K562 (cell line): ENCODE measurements at regions not wholly inside any gene's neighbourhood (a gene's known extent, or its start where the extent isn't known, plus 50 kb on each side); places are given as distances from the start of the nearest gene placed in this dataset.

Experiments used
- ATAC-seq: fragments of 200-7000 bp; cut with Tn5 transposase; 3 replicates; pipeline ENCODE4 v1.9.1; 2020; ENCODE audit warnings: moderate library complexity
- BruUV-seq: library from RNA; stranded (reverse); fragments of 400-500 nt; replicated peaks from 2 replicates; lab custom pipeline; 2021; lab: Mats Ljungman, UMichigan
- CTCF ChIA-PET: fragments of 300-600 bp; formaldehyde crosslinking; extraction: SDS; loops from one replicate; lab custom pipeline; 2021; ENCODE audit warnings: low intra/inter-chr PET ratio; lab: Yijun Ruan, JAX
- POLR2A ChIA-PET: fragments of 300-600, 350-650 bp; sonication (Branson Sonifier 250); formaldehyde crosslinking; extraction: SDS; loops from one replicate; lab custom pipeline; 2021; ENCODE audit warnings: antibody characterized with exemption, inconsistent platforms; lab: Yijun Ruan, JAX
- DNase-seq, 4 experiments: peaks; one replicate each; pipeline versions ENCODE4 v3.0.0 to v3.0.0-alpha.2; 2011 to 2018; ENCODE audit warnings: low spot score in 3 of 4, mixed read lengths in 3 of 4; ENCODE audit errors: extremely low read depth in 1 of 4
- FAIRE-seq: peaks from 2 replicates; lab custom pipeline; 2011; peaks lifted over from hg19 to GRCh38; lab: Jason Lieb, UNC
- H2AFZ ChIP-seq: 2 replicates; pipeline ENCODE4 v1.6.0; 2011; ENCODE audit warnings: low read depth, low read length, control low read depth, inconsistent platforms
- H3K27ac ChIP-seq: fragments of 200-600 bp; 3 replicates; pipeline ENCODE4 v1.8.0; 2011; ENCODE audit warnings: low read depth, mild to moderate bottlenecking, control low read depth, inconsistent platforms, low read length, moderate library complexity, mixed read lengths; ENCODE audit errors: extremely low read depth
- H3K27me3 ChIP-seq, 2 experiments: fragments of 300-600 bp in 1 of 2; 2 replicates in 1 of 2; 3 replicates in 1 of 2; pipeline versions ENCODE4 v1.6.0 to v1.8.0; 2011; ENCODE audit warnings: inconsistent platforms in 2 of 2, low read length in 2 of 2, mild to moderate bottlenecking in 1 of 2, mixed read lengths in 1 of 2, moderate library complexity in 1 of 2; ENCODE audit not compliant: control insufficient read depth in 2 of 2, insufficient read depth in 2 of 2
- H3K36me3 ChIP-seq: fragments of 300-600 bp; 3 replicates; pipeline ENCODE4 v1.8.0; 2011; ENCODE audit warnings: mild to moderate bottlenecking, low read length, inconsistent platforms; ENCODE audit not compliant: control insufficient read depth, insufficient read depth
- H3K4me1 ChIP-seq, 2 experiments: fragments of 200-600 bp in 1 of 2; replicated peaks in 1 of 2; 2 replicates in 1 of 2; 3 replicates in 1 of 2; pipeline versions ENCODE4 v1.5.1 to v1.8.0; 2011; ENCODE audit warnings: inconsistent platforms in 2 of 2, low read length in 2 of 2, mild to moderate bottlenecking in 1 of 2, mixed read lengths in 1 of 2, moderate library complexity in 1 of 2; ENCODE audit not compliant: control insufficient read depth in 2 of 2, insufficient read depth in 2 of 2
- H3K4me2 ChIP-seq: 2 replicates; pipeline ENCODE4 v1.6.1; 2011; ENCODE audit warnings: low read length, control low read depth, inconsistent platforms, mixed read lengths; ENCODE audit not compliant: insufficient read depth
- H3K4me3 ChIP-seq: fragments of 200-600 bp; sonication (generic), shearing (Covaris generic); 2 replicates; pipeline ENCODE4 v1.5.1; 2016; ENCODE audit warnings: control low read depth, inconsistent platforms
- H3K79me2 ChIP-seq: fragments of 200-600 bp; 3 replicates; pipeline ENCODE4 v1.8.0; 2011; ENCODE audit warnings: low read length, inconsistent platforms; ENCODE audit not compliant: control insufficient read depth, insufficient read depth
- H3K9ac ChIP-seq, 2 experiments: 2 replicates each; pipeline versions ENCODE4 v1.6.0 to v1.6.1; 2011; ENCODE audit warnings: low read depth in 2 of 2, low read length in 2 of 2, control low read depth in 1 of 2, inconsistent platforms in 1 of 2, mild to moderate bottlenecking in 1 of 2, mixed read lengths in 1 of 2; ENCODE audit not compliant: insufficient read depth in 1 of 2
- H3K9me1 ChIP-seq: one replicate; pipeline ENCODE4 v1.6.0; 2011; ENCODE audit warnings: inconsistent platforms, mild to moderate bottlenecking, low read length, moderate library complexity; ENCODE audit not compliant: control insufficient read depth, insufficient read depth
- H3K9me3 ChIP-seq: replicated peaks from 2 replicates; pipeline ENCODE4 v1.5.1; 2011; ENCODE audit warnings: low read depth, low read length, inconsistent platforms; ENCODE audit not compliant: control insufficient read depth, insufficient read depth
- H4K20me1 ChIP-seq: replicated peaks from 2 replicates; pipeline ENCODE4 v1.6.1; 2011; ENCODE audit warnings: low read length, inconsistent platforms, mixed read lengths; ENCODE audit not compliant: control insufficient read depth, insufficient read depth
- CHD1 ChIP-seq: fragments of 200-600 bp; sonication (generic); IDR thresholded peaks from one replicate; pipeline ENCODE4 v1.6.1; 2012; ENCODE audit warnings: mild to moderate bottlenecking, moderate library complexity, low read length, inconsistent platforms
- OTX1 ChIP-seq: fragments of 450-650 bp; formaldehyde crosslinking; IDR thresholded peaks from 2 replicates; pipeline ENCODE4 v1.4.0; 2022; ENCODE audit warnings: mild to moderate bottlenecking
- RBBP5 ChIP-seq: fragments of 200-600 bp; sonication (generic); IDR thresholded peaks from 2 replicates; pipeline ENCODE4 v1.6.1; 2012; ENCODE audit warnings: borderline replicate concordance, mild to moderate bottlenecking, low read length, control low read depth, inconsistent platforms; ENCODE audit not compliant: insufficient read depth, poor library complexity, severe bottlenecking
- SMAD3 ChIP-seq: fragments of 450-650 bp; formaldehyde crosslinking; conservative IDR thresholded peaks from 2 replicates; pipeline ENCODE4 v1.4.0; 2020; ENCODE audit warnings: mild to moderate bottlenecking
- WGBS: fragments of 100-300 bp; shearing (Covaris generic); methylation state at CpG from one replicate; pipeline ENCODE4 v1.1.6; 2016; ENCODE audit warnings: low coverage, mixed read lengths; ENCODE audit not compliant: insufficient coverage; ENCODE audit errors: missing lambda C conversion rate; 5-methylcytosine and 5-hydroxymethylcytosine counted together
- in situ Hi-C: fragments of 300-500 bp; cut with MboI; formaldehyde crosslinking; loops from 4 replicates; pipeline ENCODE4 v1.15.0; 2018; ENCODE audit warnings: inconsistent platforms, mixed read lengths
- intact Hi-C: fragments of 100-400 bp; cut with micrococcal nuclease; formaldehyde crosslinking; loops from 2 replicates; pipeline ENCODE4 v1.14.2; 2022
- TF ChIP-seq, protein P1 (sequence below): fragments of 450-650 bp; IDR thresholded peaks from 2 replicates; pipeline ENCODE4 v1.6.1; 2017; ENCODE audit warnings: antibody characterized with exemption, mild to moderate bottlenecking

- TF ChIP-seq, protein P1, sequence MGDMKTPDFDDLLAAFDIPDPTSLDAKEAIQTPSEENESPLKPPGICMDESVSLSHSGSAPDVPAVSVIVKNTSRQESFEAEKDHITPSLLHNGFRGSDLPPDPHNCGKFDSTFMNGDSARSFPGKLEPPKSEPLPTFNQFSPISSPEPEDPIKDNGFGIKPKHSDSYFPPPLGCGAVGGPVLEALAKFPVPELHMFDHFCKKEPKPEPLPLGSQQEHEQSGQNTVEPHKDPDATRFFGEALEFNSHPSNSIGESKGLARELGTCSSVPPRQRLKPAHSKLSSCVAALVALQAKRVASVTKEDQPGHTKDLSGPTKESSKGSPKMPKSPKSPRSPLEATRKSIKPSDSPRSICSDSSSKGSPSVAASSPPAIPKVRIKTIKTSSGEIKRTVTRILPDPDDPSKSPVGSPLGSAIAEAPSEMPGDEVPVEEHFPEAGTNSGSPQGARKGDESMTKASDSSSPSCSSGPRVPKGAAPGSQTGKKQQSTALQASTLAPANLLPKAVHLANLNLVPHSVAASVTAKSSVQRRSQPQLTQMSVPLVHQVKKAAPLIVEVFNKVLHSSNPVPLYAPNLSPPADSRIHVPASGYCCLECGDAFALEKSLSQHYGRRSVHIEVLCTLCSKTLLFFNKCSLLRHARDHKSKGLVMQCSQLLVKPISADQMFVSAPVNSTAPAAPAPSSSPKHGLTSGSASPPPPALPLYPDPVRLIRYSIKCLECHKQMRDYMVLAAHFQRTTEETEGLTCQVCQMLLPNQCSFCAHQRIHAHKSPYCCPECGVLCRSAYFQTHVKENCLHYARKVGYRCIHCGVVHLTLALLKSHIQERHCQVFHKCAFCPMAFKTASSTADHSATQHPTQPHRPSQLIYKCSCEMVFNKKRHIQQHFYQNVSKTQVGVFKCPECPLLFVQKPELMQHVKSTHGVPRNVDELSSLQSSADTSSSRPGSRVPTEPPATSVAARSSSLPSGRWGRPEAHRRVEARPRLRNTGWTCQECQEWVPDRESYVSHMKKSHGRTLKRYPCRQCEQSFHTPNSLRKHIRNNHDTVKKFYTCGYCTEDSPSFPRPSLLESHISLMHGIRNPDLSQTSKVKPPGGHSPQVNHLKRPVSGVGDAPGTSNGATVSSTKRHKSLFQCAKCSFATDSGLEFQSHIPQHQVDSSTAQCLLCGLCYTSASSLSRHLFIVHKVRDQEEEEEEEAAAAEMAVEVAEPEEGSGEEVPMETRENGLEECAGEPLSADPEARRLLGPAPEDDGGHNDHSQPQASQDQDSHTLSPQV: no peak
- TF ChIP-seq OTX1 (no peak), RBBP5 (no peak)
Observed at GRCh38 chr2:226667736-226668135, 131.9 kb downstream of the IRS1 start (continued).

DNA sequence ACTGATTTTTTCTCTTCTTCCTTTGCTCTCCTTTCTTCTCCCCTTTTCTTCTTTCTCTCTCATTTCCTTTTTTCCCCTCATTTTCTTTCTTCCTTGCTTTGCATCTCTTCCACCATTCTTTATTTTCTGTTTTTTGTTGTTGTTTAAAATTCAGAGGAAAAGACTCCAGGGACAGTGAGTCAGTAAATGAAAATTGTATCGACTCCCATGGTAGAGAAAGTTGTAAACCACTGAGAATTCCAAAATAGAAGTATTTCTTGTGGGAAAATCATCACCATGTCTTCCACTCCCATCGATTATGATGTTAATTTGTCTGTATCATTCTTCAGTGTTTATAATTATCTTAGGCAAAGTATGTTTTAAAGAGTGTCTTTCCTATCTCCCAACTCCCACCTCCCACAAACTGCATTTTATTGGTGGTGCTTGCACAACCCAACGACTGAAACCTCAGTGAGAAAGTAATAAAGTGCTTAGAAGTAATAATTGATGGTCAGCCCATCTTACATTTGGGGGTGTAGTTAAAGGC is 134.3 kb downstream of the IRS1 start:
- CTCF ChIA-PET: no interaction called here
- WGBS: 0% methylated on average over 3 of the region's 3 CpGs

More for the DNA sequence above, 134.3 kb downstream of the IRS1 start:
- H3K27ac ChIP-seq: no peak overlapping the region
- in situ Hi-C loops (no loop called here), intact Hi-C loops (no loop called here)
- FAIRE-seq: no peak
- no TSS peak for BruUV-seq
- no peaks in the 10 kb centered on the region for H3K36me3 ChIP-seq
- H3K9me1 ChIP-seq: no peaks in the 10 kb centered on the region
- H2AFZ ChIP-seq: no peak overlapping the region
- no peak for DNase-seq
- H3K9me3 ChIP-seq: no peaks in the 10 kb centered on the region
- no peaks in the 10 kb centered on the region; a peak in 2 of 5 replicates for H3K4me1 ChIP-seq
- no peaks in the 10 kb centered on the region for H4K20me1 ChIP-seq
- H3K4me3 ChIP-seq: no peak overlapping the region
- no peaks in the 10 kb centered on the region for H3K79me2 ChIP-seq
- no peak overlapping the region for H3K9ac ChIP-seq
- TF ChIP-seq CHD1 (no peak), SMAD3 (no peak)
- POLR2A ChIA-PET: no interaction called here
- no peak for ATAC-seq
- H3K4me2 ChIP-seq: no peak overlapping the region
- no peaks in the 10 kb centered on the region for H3K27me3 ChIP-seq
